ENCODE measurements at regions not wholly inside any gene's neighbourhood (a gene's known extent, or its start where the extent isn't known, plus 50 kb on each side); places are given as distances from the start of the nearest gene placed in this dataset.

DNA sequence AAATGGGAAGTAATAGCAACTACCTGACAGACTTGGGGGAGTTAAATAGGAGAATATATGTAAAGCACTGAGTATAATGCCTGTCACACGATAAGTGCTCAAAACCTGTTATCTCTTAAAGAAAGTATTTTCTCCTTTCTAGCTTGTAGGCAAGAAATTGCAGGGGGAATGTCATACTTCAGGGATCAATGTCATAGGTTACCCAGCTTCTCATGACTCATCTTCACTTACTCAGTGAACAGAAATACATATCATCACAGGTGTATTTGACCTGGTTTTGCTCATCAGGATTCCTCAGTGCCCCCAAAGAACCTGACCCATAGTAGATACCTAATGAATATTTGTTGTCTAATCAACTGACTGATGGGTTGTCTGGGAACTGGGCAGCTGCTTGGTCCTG lies 285.0 kb upstream of the ATP2B1 start:
- no peak for DNase-seq (ENCODE audit: low spot score)
- ChIA-PET POLR2A (ENCODE audit: low non-redundant PET) (no interaction called here), CTCF (no interaction called here)
- TF ChIP-seq, protein P1, sequence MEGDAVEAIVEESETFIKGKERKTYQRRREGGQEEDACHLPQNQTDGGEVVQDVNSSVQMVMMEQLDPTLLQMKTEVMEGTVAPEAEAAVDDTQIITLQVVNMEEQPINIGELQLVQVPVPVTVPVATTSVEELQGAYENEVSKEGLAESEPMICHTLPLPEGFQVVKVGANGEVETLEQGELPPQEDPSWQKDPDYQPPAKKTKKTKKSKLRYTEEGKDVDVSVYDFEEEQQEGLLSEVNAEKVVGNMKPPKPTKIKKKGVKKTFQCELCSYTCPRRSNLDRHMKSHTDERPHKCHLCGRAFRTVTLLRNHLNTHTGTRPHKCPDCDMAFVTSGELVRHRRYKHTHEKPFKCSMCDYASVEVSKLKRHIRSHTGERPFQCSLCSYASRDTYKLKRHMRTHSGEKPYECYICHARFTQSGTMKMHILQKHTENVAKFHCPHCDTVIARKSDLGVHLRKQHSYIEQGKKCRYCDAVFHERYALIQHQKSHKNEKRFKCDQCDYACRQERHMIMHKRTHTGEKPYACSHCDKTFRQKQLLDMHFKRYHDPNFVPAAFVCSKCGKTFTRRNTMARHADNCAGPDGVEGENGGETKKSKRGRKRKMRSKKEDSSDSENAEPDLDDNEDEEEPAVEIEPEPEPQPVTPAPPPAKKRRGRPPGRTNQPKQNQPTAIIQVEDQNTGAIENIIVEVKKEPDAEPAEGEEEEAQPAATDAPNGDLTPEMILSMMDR (conservative IDR thresholded peaks at IDR 0.05; ENCODE audit: low read depth) = no peak
- H3K27ac ChIP-seq = no peak overlapping the region

DNA sequence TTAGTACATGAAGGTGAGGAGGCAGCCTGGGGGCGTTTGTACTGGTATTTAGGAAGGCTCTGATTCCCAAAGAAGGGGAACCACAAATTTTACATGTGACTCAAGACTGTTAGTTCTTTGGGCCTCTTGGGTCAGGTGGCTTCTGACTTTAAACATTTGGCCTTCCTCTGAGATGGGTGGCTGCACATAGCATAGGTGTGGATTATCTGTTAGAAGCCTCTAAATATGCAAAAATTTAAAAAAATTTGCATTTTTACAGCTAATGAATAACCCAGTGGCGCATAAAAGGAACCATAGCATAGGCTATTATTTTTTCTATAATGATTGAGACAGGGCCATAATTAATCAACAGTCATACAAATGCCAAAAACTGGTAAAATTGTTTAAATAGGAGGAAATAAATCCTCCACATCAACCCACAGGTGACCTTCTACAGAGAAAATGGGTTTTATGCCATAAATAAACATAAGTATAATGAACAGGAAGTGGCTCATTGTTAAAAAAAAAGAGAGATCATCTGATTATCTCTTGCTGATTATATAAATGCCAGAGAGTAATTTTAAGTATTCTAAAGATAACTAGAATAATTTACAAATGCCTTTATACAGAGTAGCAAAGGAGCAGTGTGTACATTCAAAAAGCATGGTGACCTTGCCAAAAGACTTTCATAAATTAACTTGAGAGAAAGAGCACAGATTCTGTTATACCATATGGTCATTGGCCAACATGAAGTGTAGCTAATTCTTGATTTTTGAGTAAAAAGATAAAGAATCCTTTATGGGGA lies 284.2 kb upstream of the ATP2B1 start:
- CTCF ChIA-PET = interaction anchor here (0.6 kb wide), 1 partner anchor 59 kb away, joined by 3 read pairs; no protein-coding TSS in a partner anchor
- POLR2A ChIA-PET (ENCODE audit: low non-redundant PET) = no interaction called here

DNA sequence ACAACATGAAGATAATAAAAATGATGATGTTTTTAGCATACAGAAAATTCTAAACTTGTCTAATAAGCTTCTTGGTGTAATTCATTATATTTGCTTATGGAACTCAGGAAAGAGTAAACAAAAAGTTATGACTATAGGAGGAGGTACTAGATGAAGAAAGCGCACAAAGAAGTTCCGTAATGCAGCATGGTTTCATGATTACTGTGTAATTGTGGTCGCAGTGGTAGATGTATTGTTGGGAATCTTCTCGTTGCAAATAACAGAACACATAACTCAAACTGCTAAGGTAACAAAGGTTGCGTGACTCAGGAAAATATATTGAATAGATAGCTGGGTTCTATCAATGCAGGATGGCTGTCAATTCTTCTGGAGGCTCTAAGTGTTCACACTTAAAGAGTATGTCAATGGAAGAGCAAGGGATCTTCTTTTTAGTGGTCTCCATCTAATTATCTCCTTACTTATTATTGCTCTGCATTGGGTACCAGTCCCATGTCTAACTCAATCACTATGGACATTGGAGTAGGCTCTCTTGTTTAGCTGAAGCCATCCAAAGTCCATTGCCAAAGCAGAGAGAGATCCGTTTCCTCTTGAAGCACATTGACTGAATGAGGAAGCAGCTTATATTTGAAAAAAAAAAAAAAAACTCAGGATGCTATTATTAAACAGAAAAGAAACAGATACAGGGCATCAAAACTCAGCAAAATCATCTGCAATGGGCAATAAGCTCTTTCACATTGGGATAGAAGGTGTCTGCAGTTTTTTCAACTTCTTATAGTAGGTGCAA lies 283.4 kb upstream of the ATP2B1 start:
- H3K27ac ChIP-seq = no peak overlapping the region
- TF ChIP-seq, protein P1 (conservative IDR thresholded peaks at IDR 0.05; ENCODE audit: low read depth) = no peak
- DNase-seq (ENCODE audit: low spot score) = no peak
- ChIA-PET CTCF (no interaction called here), POLR2A (ENCODE audit: low non-redundant PET) (no interaction called here)

More for the DNA sequence above, 284.2 kb upstream of the ATP2B1 start:
- no peak overlapping the region for H3K27ac ChIP-seq
- TF ChIP-seq, protein P1 (conservative IDR thresholded peaks at IDR 0.05; ENCODE audit: low read depth) = no peak
- DNase-seq (ENCODE audit: low spot score) = no peak

DNA sequence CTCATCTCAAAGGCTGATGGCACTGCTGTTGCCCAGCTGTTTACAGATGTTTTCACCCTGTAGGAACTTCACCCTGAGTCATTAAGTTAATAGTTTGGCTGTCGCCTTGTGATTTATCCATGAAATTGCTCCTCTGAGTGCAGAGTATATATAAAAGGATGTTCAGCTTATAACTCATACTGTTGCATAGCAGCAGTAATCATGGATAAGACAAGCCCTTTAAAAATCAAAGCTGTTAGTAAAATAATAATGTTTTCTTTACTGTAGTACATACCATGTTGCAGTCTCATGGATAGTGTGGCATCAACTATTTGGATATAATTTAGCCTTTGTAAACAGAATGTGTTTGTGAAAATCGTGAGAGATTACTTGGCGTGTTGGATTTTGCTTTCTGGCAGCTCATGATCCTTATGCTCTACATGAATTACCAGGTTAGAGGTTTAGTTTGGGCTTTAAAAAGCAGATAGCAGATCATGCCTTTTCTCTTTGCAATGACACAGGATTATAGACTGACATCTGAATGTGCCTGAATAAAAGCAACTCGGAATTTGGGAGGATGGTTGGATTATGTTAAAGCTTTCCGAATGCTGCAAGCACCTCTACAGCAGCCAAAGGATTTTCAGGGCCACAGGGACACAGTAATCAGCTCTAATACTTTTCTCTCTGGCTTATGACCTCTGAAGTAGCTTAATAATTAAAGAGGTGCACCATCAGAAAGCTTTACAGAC lies 279.7 kb upstream of the ATP2B1 start:
- DNase-seq (ENCODE audit: low spot score) = no peak

DNA sequence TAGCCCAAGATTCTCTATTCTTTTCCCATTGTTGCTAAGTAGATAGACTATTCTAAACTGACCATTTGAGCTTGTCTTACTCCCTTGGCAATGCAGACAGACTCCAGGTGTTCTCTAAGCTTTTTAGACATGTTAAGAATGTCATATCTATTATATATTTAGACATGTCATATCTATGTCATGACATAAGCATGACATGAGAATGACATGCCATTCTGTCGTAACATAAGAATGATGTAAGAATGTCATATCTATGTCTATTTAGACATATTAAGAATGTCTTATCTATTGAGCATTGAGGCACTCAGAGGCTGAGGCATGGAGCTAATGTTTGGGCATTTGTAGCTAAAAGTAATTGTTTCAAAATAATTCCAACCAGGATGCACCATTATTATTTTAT lies 277.3 kb upstream of the ATP2B1 start:
- POLR2A ChIA-PET (ENCODE audit: low non-redundant PET) = no interaction called here
- no peak overlapping the region for H3K27ac ChIP-seq
- TF ChIP-seq, protein P1 (conservative IDR thresholded peaks at IDR 0.05; ENCODE audit: low read depth) = no peak
- DNase-seq (ENCODE audit: low spot score) = no peak
- CTCF ChIA-PET = interaction anchor here (0.6 to 0.7 kb wide), 2 partner anchors 395 to 652 kb away, joined by 3 read pairs; no protein-coding TSS in a partner anchor

More for the DNA sequence above, 279.7 kb upstream of the ATP2B1 start:
- POLR2A ChIA-PET (ENCODE audit: low non-redundant PET) = no interaction called here
- TF ChIP-seq, protein P1 (conservative IDR thresholded peaks at IDR 0.05; ENCODE audit: low read depth) = no peak
- no peak overlapping the region for H3K27ac ChIP-seq
- CTCF ChIA-PET = no interaction called here

DNA sequence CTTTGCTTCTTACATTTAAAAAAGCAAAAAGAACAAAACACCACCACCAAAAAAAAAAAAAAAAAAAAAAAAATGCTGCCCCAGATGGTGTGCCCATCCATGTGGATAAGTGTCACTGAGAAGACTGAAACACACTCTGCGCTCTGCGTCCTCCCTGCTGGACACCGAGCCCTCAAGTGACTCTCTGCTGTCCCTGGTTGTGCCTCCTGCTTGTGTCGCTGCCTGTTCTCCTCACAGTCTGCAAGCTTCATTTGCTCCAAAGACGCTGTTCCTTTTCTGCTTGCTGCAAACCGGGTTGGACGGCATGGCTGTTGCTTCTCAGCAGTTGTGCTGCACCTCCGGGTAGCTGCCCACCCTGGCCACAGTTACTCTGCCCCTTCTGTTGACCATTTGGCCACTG lies 276.2 kb upstream of the ATP2B1 start:
- no peak overlapping the region for H3K27ac ChIP-seq
- ChIA-PET CTCF (no interaction called here), POLR2A (ENCODE audit: low non-redundant PET) (no interaction called here)
- no peak for DNase-seq (ENCODE audit: low spot score)
- TF ChIP-seq, protein P1 (conservative IDR thresholded peaks at IDR 0.05; ENCODE audit: low read depth) = no peak
